ENCODE measurements at regions not wholly inside any gene's neighbourhood (a gene's known extent, or its start where the extent isn't known, plus 50 kb on each side); places are given as distances from the start of the nearest gene placed in this dataset.
"Not testable (repeated sequence)": the region's sequence is repeated elsewhere in the genome, so short reads cannot be mapped to it uniquely, and the experiment has no call there.

GRCh38 chr10:33955676-33956075 lies 621.2 kb upstream of the NRP1 start:
- DNase-seq (ENCODE audit: low read depth): no peak

GRCh38 chr10:33952692-33953360 lies 618.4 kb upstream of the NRP1 start:
- DNase-seq (ENCODE audit: low read depth): no peak

- DNase-seq (ENCODE audit: low read depth): no peak
Observed at GRCh38 chr10:33950206-33950605, 615.7 kb upstream of the NRP1 start.

GRCh38 chr10:33947544-33947943 lies 613.1 kb upstream of the NRP1 start:
- no peak for DNase-seq (ENCODE audit: low read depth)

GRCh38 chr10:33945051-33945450 lies 610.6 kb upstream of the NRP1 start:
- no peak for DNase-seq (ENCODE audit: low read depth)

- DNase-seq (ENCODE audit: low read depth): no peak
Observed at GRCh38 chr10:33942508-33942907, 608.0 kb upstream of the NRP1 start.

- no peak for DNase-seq (ENCODE audit: low read depth)
Observed at GRCh38 chr10:33939892-33940291, 605.4 kb upstream of the NRP1 start.

GRCh38 chr10:33939410-33939809 lies 604.9 kb upstream of the NRP1 start:
- no peak for DNase-seq (ENCODE audit: low read depth)

- no peak for DNase-seq (ENCODE audit: low read depth)
Observed at GRCh38 chr10:33938001-33938400, 603.5 kb upstream of the NRP1 start.

GRCh38 chr10:33937036-33937730 lies 602.7 kb upstream of the NRP1 start:
- DNase-seq (ENCODE audit: low read depth): no peak

GRCh38 chr10:33935350-33935749 lies 600.9 kb upstream of the NRP1 start:
- DNase-seq (ENCODE audit: low read depth): no peak

- DNase-seq (ENCODE audit: low read depth): no peak
Observed at GRCh38 chr10:33930079-33930478, 595.6 kb upstream of the NRP1 start.

GRCh38 chr10:33927347-33927746 lies 592.9 kb upstream of the NRP1 start:
- DNase-seq (ENCODE audit: low read depth): no peak

- DNase-seq (ENCODE audit: low read depth): no peak
Observed at GRCh38 chr10:33921970-33922605, 587.6 kb upstream of the NRP1 start.

- DNase-seq (ENCODE audit: low read depth): no peak
Observed at GRCh38 chr10:33920351-33920750, 585.9 kb upstream of the NRP1 start.

GRCh38 chr10:33919244-33919643 lies 584.8 kb upstream of the NRP1 start:
- no peak for DNase-seq (ENCODE audit: low read depth)

GRCh38 chr10:33917069-33917780 lies 582.8 kb upstream of the NRP1 start:
- DNase-seq (ENCODE audit: low read depth): no peak

GRCh38 chr10:33914746-33915145 lies 580.3 kb upstream of the NRP1 start:
- no peak for DNase-seq (ENCODE audit: low read depth)

- no peak for DNase-seq (ENCODE audit: low read depth)
Observed at GRCh38 chr10:33913194-33913593, 578.7 kb upstream of the NRP1 start.

GRCh38 chr10:33909476-33909875 lies 575.0 kb upstream of the NRP1 start:
- DNase-seq (ENCODE audit: low read depth): not testable (repeated sequence)

- DNase-seq (ENCODE audit: low read depth): no peak
Observed at GRCh38 chr10:33901166-33901565, 566.7 kb upstream of the NRP1 start.

- DNase-seq (ENCODE audit: low read depth): no peak
Observed at GRCh38 chr10:33900596-33900995, 566.1 kb upstream of the NRP1 start.
